HG03354 (cell line): ENCODE measurements at regions not wholly inside any gene's neighbourhood (a gene's known extent, or its start where the extent isn't known, plus 50 kb on each side); places are given as distances from the start of the nearest gene placed in this dataset.
A peak's percentile ranks its signal among the peaks of the same experiment; 100 is the strongest.
"Not testable (repeated sequence)": the region's sequence is repeated elsewhere in the genome, so short reads cannot be mapped to it uniquely, and the experiment has no call there.

Experiments used
- ATAC-seq: cut with Tn5 transposase; IDR thresholded peaks from one replicate; pipeline ENCODE4 v1.9.1; 2021; ENCODE audit warnings: mild to moderate bottlenecking; ENCODE audit not compliant: unreplicated experiment, poor library complexity, severe bottlenecking

DNA sequence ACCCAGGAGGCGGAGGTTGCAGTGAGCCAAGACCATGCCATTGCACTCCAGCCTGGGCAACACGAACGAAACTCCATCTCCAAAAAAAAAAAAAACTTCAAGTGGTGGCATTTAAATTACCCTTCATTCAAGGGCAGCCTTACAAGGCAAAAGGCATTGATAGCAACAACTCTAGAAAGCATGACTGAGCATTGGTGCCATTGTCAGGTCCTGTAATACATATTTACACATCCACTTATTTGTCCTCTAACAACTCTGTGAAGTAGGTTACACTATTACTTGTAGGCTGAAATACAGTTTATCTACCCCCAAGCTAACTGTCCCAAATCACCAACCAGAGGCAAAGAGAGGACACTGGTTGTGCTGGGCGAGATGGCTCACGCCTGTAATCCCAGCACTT is 52.7 kb upstream of the LARP1 start:
- ATAC-seq: no peak

DNA sequence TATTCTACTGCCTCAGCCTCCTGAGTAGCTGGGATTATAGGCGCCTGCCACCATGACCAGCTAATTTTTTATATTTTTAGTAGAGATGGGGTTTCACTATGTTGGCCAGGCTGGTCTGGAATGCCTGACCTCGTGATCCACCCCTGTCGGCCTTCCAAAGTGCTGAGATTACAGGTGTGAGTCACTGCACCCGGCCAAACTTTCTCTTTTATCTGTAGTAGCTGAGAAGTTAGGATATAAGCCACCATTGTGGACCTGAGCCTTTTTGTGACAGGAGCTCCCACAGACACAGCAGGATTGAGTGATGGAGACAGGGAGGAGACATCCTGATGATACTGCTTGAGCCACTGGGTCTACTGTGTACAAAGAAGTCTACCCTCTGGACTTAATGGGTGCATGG is 53.5 kb upstream of the LARP1 start:
- not testable (repeated sequence) for ATAC-seq

DNA sequence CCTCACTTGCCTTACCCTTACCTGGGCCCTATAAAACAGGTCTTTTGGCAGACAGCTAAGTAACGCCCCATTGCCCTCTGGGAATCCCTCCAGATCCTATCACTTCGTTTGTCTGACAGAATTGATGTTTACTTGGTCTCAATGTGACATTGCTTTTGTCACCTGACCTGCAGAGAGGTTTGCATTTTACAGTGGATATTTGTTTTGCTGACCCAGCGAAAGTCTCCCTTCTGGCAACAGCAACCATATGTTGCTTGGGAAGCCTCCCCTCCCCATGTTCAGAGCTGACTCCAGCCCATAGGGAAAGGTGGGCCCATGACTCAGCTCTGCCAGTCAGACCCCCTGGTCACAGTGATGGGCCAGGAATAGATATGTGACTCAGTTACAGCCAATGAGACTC is 54.0 kb upstream of the LARP1 start:
- ATAC-seq: no peak

DNA sequence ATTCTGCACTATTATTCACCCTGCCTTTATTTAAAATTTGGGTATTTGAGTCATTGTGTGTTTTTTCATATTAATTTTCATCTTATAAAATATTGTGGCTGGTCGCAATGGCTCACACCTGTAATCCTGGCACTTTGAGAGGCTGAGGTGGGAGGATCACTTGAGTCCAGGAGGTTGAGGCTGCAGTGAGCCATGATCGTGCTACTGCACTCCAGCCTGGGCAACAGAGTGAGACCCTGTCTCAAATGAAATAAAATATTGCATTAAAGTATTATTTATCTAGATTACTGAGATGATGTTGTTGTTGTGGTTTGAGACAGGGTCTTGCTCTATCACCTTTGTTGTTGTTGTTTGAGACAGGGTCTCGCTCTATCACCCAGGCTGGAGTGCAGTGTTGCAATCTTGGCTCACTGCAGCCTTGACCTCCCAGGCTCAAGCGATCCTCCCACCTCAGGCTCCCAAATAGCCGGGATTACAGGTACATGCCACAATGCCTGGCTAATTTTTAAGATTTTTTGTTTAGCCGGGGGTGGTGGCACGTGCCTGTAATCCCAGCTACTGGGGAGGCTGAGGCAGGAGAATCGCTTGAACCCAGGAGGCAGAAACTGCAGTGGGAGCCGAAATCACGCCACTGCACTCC is 54.8 kb upstream of the LARP1 start:
- ATAC-seq: not testable (repeated sequence)

DNA sequence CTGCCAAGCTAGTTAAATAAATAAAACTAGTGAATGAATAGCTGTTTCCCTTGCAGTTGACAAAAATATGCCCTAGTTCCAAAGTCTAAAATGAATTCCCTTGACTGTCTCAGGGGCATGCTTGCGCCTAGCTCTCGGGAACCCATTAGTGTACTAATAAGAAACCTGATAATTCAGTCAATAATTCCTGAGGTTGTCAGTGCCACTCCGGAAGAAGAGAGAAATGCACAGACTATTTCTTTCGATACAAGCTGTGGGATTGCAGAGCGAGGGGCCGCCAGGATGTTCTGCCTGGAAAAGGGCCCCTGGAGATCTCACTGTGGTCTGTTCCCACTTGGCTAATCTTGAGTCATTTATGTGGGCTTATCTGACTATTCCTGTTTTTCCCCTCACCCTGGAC is 56.4 kb upstream of the LARP1 start:
- ATAC-seq: no peak

DNA sequence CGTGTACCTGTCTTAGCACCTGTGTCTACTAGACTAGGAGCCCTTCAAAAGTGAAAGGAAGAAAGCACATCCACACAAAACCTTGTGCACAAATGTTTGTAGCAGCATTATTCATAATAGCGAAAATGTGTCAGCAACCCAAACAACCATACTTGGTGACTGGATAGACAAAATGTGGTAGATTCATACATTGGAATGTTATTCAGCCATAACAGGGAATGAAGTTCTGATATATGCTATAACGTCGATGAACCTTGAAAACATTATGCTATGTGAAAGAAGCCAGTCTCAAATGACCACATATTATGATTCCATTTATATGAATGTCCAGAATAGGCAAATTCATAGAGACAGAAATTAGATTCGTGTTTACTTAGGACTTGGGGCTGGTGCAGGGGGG is 57.8 kb upstream of the LARP1 start:
- ATAC-seq: no peak

DNA sequence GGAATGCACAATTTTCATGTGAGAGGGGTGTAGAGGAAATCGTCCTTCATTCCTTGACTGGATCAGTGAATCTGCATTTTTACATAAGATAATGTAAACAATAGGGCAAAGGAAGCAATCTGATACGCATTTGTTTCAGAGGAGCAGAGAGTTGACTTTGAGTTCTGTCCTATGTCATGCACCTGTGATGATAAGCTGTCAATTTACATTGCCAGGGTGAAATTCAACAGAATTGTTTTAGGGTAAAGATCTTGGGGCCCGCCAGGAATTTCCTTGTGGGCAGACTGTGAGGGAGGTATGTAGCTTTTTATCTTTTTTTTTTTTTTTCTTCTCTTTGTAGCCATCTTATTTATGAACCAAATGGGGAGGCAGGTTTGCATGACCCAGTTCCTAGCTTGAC is 58.3 kb upstream of the LARP1 start:
- no peak for ATAC-seq

DNA sequence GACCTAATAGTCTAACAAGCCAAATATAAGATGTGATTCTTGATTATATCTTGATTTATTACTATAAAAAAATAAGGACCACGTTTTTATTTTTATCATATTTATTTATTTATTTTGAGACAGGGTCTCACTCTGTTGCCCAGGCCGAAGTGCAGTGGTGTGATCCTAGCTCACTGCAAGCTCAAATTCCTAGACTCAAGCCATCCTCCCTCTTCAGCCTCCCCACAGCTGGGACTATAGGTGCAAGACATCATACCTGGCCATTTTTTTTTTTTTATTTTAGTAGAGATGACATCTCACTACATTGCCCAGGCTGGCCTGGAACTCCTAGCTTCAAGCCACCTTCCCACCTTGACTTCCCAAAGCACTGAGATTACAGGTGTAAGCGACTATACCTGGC is 61.0 kb upstream of the LARP1 start:
- no peak for ATAC-seq

DNA sequence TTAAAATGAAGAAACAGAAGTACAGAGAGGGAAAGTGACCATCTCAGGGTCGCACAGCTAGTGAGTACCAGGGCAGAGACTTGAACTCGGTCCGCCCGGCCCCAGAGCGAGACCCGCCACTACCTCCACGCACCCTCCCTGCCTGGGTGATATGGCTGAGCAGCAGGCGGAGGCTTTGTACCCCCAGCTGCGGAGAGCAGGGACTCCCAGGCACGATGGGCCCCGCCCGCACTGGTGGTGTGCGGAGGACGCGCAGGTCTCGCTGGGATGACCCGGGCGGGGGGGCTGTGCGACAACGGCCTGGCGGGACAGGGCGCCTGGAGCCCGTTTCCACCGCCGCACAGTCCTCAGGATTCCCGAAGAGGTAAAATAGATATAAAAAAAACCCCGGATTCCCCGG is 64.7 kb upstream of the LARP1 start:
- ATAC-seq: no peak

DNA sequence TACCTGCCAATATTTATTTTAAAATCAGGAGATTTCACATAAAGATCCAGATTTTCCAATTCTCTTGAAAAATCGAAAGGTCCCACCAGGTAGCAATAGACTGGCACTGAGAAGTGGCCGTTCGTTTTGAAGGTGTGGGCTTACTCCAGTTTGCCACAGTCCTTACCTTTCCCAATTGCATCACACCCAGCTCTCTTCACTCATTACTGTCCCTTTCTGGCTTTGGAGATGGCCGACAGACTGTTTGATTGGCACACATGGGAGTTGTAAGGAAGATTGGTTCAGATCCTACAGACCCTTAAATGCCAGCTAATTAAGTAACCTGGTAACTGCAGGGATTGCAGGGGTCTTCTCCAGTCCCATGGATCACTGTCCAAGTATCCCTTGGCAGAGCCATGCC is 68.7 kb upstream of the LARP1 start:
- no peak for ATAC-seq

DNA sequence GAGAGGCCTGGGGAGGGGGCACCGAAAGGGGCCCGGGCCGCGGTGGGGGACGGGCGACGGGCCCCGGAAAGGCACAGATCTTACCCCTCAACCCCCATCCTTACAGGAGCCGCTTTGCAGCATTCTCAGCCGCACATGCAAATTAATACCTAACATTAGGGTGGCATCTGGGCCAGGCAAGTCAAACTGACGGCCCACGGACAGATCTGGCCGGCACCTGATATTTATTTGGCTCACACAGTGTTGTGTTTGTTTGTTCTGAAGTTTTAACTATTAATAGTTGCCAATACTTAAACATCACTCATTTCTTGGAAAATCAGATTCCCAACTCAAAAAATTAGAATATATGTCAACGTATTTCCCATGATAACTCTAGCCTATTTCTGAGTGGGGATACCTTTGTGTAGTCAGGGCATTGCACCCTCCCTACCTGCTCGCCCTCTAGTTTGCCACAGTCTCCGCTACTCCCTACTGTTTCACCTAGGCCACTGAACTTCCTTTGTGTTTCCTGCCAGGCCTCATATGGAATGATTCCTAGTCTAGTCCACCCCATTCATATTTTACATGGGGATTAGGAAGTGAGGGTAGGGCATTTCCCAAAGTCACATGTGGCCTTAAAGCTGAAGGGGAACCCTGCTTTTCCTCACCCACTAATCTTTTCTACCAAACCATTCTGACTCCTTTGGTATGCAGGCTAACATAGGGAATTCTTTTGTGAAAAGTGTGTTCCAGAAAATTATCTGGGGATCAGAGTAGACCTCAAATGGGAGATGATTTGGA is 71.9 kb upstream of the LARP1 start:
- ATAC-seq: peak; percentile 73

DNA sequence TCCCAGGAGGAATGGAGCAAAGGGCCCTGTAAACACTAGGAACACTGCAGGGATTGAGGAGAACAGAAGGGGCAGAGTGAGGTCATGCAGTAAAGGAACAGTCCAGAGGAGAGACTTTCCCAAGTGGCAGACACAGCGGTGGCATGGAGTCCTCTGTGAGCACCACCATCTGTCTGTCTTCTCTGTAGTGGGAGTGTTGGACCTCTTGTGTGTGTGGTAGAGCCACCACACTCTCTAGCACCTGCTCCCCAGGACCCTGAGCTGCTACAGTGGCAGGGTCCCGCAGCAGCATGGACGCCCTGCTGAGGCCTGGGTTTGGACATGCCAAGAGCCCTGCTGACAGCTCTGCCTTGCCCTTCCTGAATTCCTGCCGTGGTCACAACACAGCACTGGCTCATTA is 75.7 kb upstream of the LARP1 start:
- ATAC-seq: no peak

DNA sequence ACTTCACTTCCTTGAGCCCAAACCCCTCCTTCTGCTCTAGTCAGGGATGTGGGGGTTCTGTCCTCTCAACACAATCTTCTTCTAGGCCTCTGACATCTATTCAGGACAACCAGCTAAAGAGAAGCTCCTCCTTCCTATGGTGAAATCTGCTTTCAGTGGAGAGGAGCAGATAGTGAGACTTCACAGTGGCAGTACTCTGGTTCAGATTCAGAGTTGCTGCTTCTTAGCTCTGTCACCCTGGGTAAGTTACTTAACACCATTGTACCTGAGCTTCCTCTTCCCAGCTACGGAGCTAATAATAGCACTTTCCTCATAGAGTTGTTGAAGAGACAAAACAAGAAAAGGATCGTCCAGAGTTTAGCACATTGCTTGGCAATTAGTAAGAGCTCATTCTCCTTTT is 77.3 kb upstream of the LARP1 start:
- no peak for ATAC-seq

DNA sequence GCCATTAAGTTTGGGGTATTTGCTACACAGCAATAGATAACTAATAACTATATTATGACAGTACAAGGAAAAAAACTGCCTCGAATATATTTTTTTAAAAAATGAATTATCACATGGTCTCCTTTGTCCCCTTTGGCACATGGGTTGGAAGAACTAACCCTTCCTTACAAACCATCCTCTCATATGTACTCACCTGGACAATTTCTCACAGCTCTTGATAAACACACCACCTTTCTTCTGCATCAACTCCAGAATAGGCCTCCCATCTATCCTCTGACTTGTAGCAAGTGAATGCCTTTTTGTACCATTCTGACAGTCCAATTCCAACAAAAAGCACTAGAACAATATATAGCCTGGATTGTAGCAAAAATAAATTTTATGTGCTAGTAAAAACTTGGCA is 78.7 kb upstream of the LARP1 start:
- ATAC-seq: no peak

DNA sequence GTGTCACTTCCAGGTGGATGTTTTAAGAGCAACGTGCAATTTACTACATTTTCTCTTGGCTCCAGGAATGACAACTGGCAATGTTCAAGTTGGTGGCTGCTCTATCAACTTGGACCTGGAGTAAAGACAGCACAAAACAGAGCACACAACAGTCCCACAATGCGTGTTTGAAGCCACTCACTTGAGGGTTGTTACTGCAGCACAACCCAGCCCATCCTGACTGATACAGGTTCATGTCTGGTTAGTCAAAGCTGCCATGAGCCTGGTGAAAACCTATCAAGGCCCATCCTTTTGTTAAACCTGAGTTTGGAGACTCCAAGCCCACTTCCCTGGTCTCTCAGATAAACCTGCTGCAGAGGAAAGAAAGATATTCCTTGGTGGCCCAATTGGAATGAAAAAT is 81.1 kb upstream of the LARP1 start:
- ATAC-seq: no peak

DNA sequence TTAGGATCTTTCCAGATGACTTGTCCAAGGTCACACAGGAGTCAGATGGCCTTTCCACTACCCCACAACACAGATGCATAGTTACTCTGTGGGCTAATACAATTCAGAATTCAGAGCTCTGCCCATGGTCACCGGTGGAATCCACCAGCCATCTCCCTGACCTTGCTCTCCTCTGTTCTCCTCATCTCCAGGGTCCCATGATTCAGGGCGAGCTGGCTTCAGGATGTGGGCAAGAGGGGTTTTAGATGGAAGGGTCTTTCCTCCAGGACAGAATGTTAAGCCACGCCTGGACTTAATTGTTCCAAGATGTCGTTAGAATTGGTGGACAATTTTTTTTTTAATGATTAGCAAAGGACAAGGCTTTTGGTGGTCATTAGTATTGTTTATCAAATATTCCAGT is 81.7 kb upstream of the LARP1 start:
- ATAC-seq: no peak

DNA sequence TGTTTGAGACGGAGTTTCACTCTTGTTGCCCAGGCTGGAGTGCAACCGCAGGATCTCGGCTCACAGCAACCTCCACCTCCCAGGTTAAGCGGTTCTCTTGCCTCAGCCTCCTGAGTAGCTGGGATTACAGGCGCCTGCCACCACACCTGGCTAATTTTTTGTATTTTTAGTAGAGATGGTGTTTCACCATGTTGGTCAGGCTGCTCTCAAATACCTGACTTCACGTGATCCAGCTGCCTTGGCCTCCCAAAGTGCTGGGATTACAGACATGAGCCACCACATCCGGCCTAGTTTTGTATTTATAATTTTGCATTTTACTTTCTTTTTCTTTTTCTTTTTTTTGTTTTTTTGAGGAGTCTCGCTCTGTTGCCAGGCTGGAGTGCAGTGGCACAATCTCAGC is 85.3 kb upstream of the LARP1 start:
- ATAC-seq: not testable (repeated sequence)

DNA sequence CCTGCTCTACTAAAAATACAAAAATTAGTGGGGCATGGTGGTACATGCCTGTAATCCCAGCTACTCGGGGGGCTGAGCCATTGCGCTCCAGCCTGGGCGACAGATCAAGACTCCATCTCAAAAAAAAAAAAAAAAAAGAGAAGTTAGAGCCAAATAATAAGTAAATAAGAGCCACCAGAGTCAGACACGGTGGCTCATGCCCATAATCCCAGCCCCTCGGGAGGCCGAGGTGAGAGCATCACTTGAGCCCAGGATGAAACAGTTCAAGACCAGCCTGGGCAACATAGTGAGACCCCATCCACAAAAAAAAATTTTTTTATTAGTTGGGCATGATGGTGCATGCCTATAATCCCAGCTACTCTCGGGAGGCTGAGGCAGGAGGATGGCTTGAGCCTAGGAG is 85.8 kb upstream of the LARP1 start:
- ATAC-seq: no peak

DNA sequence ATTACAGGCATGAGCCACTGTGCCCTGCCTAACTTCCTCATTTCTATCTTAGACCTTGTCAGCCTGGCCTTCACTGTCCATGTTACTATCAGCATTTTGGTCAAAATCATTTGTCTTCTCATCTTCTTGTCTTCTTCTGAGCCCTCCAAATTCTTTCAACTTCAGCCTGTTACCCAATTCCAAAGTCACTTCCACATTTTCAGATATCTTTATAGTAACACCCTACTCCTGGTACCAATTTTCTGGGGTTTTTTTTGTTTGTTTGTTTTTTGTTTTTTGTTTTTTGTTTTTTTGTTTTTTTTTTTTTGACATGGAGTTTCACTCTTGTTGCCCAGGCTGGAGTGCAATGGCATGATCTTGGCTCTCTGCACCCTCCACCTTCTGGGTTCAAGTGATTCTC is 90.3 kb upstream of the LARP1 start:
- no peak for ATAC-seq

DNA sequence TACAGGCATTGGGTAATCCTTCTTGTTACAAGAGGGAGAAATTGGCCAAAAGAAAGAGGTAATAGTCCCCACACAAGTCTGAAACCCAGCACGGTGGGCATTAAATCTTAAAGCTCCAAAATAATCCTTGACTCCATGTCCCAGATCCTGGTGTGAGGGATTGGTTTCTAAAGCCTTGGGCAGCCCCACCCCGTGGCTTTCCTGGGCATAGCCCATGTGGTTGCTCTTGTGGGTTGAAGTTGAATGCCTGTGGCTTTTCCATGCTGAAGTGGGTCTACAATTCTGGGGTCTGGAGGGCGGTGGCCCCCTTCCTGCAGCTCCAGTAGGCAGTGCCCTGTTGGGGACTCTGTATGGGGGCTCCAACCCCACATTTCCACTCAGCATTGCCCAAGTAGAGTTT is 91.8 kb upstream of the LARP1 start:
- no peak for ATAC-seq

DNA sequence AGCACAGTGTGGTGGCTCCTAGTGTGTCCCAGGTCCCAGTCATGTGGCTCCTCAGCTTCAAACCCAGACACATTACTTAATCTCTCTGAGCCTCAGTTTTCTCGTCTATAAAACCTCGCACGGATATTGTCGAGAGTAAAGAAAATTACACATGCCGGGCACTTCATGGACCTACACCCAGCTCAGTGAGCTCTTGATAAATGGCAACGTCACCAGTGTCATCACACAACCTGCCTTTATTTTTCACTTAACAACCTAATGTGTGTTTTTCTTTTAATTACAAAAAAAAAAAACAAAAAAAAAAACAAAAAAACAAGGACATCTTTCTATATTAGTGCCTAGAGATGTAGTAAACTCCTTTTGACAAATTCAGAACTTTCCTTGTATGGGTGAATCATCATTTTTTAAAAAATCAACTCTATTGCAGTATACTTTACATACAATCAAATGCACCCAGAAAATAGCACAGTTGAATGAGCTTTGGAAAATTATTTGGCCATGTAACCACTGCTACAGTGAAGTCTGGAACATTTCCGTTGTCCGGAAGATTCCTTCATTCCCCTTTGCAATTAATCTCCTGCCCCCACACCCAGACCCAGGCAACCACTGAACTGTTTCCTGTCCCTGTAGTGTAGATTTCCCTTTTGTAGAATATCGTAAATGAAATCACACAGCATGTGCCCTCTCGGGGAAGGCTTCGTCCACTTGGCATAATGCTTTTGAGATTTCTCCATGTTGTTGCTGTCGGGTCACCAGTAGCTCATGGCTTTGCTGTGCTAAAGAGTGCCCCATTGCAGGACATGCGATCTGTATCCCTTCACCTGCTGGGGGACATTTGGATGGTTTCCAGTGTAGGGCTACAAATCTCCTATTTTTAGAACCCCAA is 100.4 kb upstream of the LARP1 start:
- ATAC-seq: no peak
